GM12864 (cell line): ENCODE measurements at regions not wholly inside any gene's neighbourhood (a gene's known extent, or its start where the extent isn't known, plus 50 kb on each side); places are given as distances from the start of the nearest gene placed in this dataset.
"Not testable (repeated sequence)": the region's sequence is repeated elsewhere in the genome, so short reads cannot be mapped to it uniquely, and the experiment has no call there.

ENCODE experiments used
- DNase-seq: peaks from one replicate; pipeline ENCODE4 v3.0.0-alpha.2; 2011; ENCODE audit warnings: low read depth
- H3K4me3 ChIP-seq: 2 replicates; pipeline ENCODE4 v1.5.1; 2011; ENCODE audit warnings: mild to moderate bottlenecking, low read depth, low read length, control low read depth
- CTCF ChIP-seq: IDR thresholded peaks from 2 replicates; pipeline ENCODE4 v1.5.1; 2011; ENCODE audit warnings: low read depth, mild to moderate bottlenecking, moderate library complexity, low read length, control low read depth, inconsistent platforms; ENCODE audit errors: missing control alignments

- TF ChIP-seq CTCF: no peak
- no peak for DNase-seq
- H3K4me3 ChIP-seq: no peak overlapping the region
Measured at GRCh38 chr5:45893309-45893708, 197.1 kb upstream of the HCN1 start.

GRCh38 chr5:45890441-45891080 is 194.4 kb upstream of the HCN1 start:
- H3K4me3 ChIP-seq, DNase-seq: not testable (repeated sequence)

- DNase-seq: no peak
- no peak overlapping the region for H3K4me3 ChIP-seq
- no peak for TF ChIP-seq CTCF
Measured at GRCh38 chr5:45862763-45863162, 166.6 kb upstream of the HCN1 start.

- no peak for TF ChIP-seq CTCF
- H3K4me3 ChIP-seq: no peak overlapping the region
Measured at GRCh38 chr5:45847877-45848276, 151.7 kb upstream of the HCN1 start.

GRCh38 chr5:45826055-45826454 is 129.9 kb upstream of the HCN1 start:
- TF ChIP-seq CTCF: no peak
- DNase-seq: no peak
- no peak overlapping the region for H3K4me3 ChIP-seq

More at GRCh38 chr5:45847877-45848276, 151.7 kb upstream of the HCN1 start:
- no peak for DNase-seq

- no peak overlapping the region for H3K4me3 ChIP-seq
- TF ChIP-seq CTCF: no peak
- no peak for DNase-seq
Measured at GRCh38 chr5:45800331-45800730, 104.2 kb upstream of the HCN1 start.

GRCh38 chr5:45799388-45799787 is 103.2 kb upstream of the HCN1 start:
- no peak for DNase-seq
- no peak overlapping the region for H3K4me3 ChIP-seq
- TF ChIP-seq CTCF: no peak
